Fibroblast of mammary gland (primary cell): ENCODE measurements at regions not wholly inside any gene's neighbourhood (a gene's known extent, or its start where the extent isn't known, plus 50 kb on each side); places are given as distances from the start of the nearest gene placed in this dataset.
"Not testable (repeated sequence)": the region's sequence is repeated elsewhere in the genome, so short reads cannot be mapped to it uniquely, and the experiment has no call there.

ENCODE experiments used
- DNase-seq: peaks from one replicate; pipeline ENCODE4 v3.0.0-alpha.2; 2010; ENCODE audit warnings: low read depth
- H3K4me3 ChIP-seq: 2 replicates; pipeline ENCODE4 v1.5.1; 2011; ENCODE audit warnings: low read depth, mild to moderate bottlenecking, low read length, moderate library complexity; ENCODE audit not compliant: control insufficient read depth
- CTCF ChIP-seq: conservative IDR thresholded peaks from 2 replicates; pipeline ENCODE4 v1.5.1; 2011; ENCODE audit warnings: low read depth, low read length, inconsistent platforms; ENCODE audit not compliant: control insufficient read depth, insufficient read depth

GRCh38 chr9:102768002-102768401 lies 227.1 kb upstream of the CYLC2 start:
- no peak for TF ChIP-seq CTCF
- no peak for DNase-seq
- H3K4me3 ChIP-seq = no peak overlapping the region

- TF ChIP-seq CTCF = no peak
- DNase-seq = no peak
- H3K4me3 ChIP-seq = no peak overlapping the region
Observed at GRCh38 chr9:102767076-102767475, 228.1 kb upstream of the CYLC2 start.

- H3K4me3 ChIP-seq = no peak overlapping the region
- DNase-seq = no peak
- no peak for TF ChIP-seq CTCF
Observed at GRCh38 chr9:102740578-102740977, 254.6 kb upstream of the CYLC2 start.

GRCh38 chr9:102728946-102729345 lies 266.2 kb upstream of the CYLC2 start:
- H3K4me3 ChIP-seq = no peak overlapping the region
- DNase-seq = no peak
- TF ChIP-seq CTCF = no peak

GRCh38 chr9:102714184-102714583 lies 280.9 kb upstream of the CYLC2 start:
- no peak for DNase-seq
- H3K4me3 ChIP-seq = no peak overlapping the region
- no peak for TF ChIP-seq CTCF

- not testable (repeated sequence) for DNase-seq, H3K4me3 ChIP-seq
Observed at GRCh38 chr9:102712910-102713309, 282.2 kb upstream of the CYLC2 start.

- DNase-seq = no peak
- no peak overlapping the region for H3K4me3 ChIP-seq
- no peak for TF ChIP-seq CTCF
Observed at GRCh38 chr9:102700936-102701335, 294.2 kb upstream of the CYLC2 start.
